ENCODE measurements at regions not wholly inside any gene's neighbourhood (a gene's known extent, or its start where the extent isn't known, plus 50 kb on each side); places are given as distances from the start of the nearest gene placed in this dataset.

DNA sequence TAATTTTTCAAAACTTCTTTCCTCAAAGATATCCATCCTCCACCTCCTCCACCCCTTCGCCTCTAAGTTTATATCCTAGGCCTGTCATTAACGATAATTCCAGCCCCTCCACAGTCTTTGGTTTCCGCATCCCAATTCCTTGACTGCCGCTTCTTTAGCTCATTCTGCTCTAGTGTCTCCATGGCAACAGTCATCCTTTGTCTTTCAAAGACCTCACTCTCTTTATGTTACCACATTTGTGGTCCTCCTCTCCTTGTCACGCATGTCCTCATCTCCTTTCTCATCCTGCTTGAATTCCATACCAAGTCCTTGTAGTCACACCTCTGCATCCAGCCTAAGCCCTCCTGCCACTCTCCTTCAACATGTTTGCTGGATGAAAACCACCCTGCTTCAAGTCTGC lies 511.2 kb upstream of the KLF6 start:
- no peak for TF ChIP-seq CTCF (IDR thresholded peaks at IDR 0.05)
- no peak for TF ChIP-seq EP300 (IDR thresholded peaks at IDR 0.05)

Measured in sigmoid colon (tissue), 4 donors.